OCI-LY3 (cell line): ENCODE measurements at regions not wholly inside any gene's neighbourhood (a gene's known extent, or its start where the extent isn't known, plus 50 kb on each side); places are given as distances from the start of the nearest gene placed in this dataset.

Source experiments
- H2AFZ ChIP-seq: fragments of 200-600, 300-600 bp; shearing (Covaris generic); 2 replicates; pipeline ENCODE4 v1.6.0; 2014; ENCODE audit warnings: antibody characterized with exemption, low read depth, low read length
- H3K27ac ChIP-seq: fragments of 200-600, 300-600 bp; sonication (generic); 2 replicates; pipeline ENCODE4 v1.5.1; 2014; ENCODE audit warnings: mild to moderate bottlenecking, low read length, moderate library complexity, mixed read lengths
- H3K27me3 ChIP-seq: fragments of 200-600, 300-600 bp; sonication (generic); 2 replicates; pipeline ENCODE4 v1.6.1; 2014; ENCODE audit warnings: low read depth, low read length, mixed read lengths
- H3K36me3 ChIP-seq: fragments of 200-600, 300-600 bp; sonication (generic); replicated peaks from 2 replicates; pipeline ENCODE3; 2014; ENCODE audit warnings: low read depth, low read length, mixed read lengths
- H3K4me1 ChIP-seq: fragments of 300-600, 200-600 bp; sonication (generic); 2 replicates; pipeline ENCODE4 v1.6.1; 2014; ENCODE audit warnings: low read length, mixed read lengths
- H3K4me2 ChIP-seq: fragments of 200-600, 300-600 bp; sonication (generic); 2 replicates; pipeline ENCODE4 v1.6.1; 2014; ENCODE audit warnings: low read length, mixed read lengths
- H3K4me3 ChIP-seq: fragments of 300-600, 200-600 bp; sonication (generic); 2 replicates; pipeline ENCODE4 v1.5.1; 2014; ENCODE audit warnings: antibody characterized with exemption, mild to moderate bottlenecking, low read length, moderate library complexity
- H3K79me2 ChIP-seq: fragments of 300-600, 200-600 bp; shearing (Covaris generic); 2 replicates; pipeline ENCODE4 v1.6.1; 2014; ENCODE audit warnings: mild to moderate bottlenecking, low read length, mixed read lengths
- H3K9ac ChIP-seq: fragments of 300-600, 200-600 bp; shearing (Covaris generic); 2 replicates; pipeline ENCODE4 v1.6.0; 2014; ENCODE audit warnings: mild to moderate bottlenecking, low read length, moderate library complexity
- H3K9me3 ChIP-seq: fragments of 200-600, 300-600 bp; shearing (Covaris generic); 2 replicates; pipeline ENCODE4 v1.6.1; 2014; ENCODE audit warnings: low read length, mixed read lengths; ENCODE audit not compliant: insufficient read depth
- H4K20me1 ChIP-seq: fragments of 200-600, 300-600 bp; sonication (generic); 2 replicates; pipeline ENCODE4 v1.6.1; 2016; ENCODE audit warnings: low read length, mixed read lengths; ENCODE audit not compliant: insufficient read depth
- EZH2phosphoT487 ChIP-seq: fragments of 200-600 bp; shearing (Covaris generic); IDR thresholded peaks from 2 replicates; pipeline ENCODE4 v1.6.1; 2018; ENCODE audit warnings: antibody characterized with exemption, mixed run types, low read depth
- TF ChIP-seq, protein P1 (sequence below): fragments of 200-600, 300-600 bp; sonication (generic); IDR thresholded peaks from 2 replicates; pipeline ENCODE4 v1.5.1; 2014; ENCODE audit warnings: antibody characterized with exemption, low read length, low read depth

DNA sequence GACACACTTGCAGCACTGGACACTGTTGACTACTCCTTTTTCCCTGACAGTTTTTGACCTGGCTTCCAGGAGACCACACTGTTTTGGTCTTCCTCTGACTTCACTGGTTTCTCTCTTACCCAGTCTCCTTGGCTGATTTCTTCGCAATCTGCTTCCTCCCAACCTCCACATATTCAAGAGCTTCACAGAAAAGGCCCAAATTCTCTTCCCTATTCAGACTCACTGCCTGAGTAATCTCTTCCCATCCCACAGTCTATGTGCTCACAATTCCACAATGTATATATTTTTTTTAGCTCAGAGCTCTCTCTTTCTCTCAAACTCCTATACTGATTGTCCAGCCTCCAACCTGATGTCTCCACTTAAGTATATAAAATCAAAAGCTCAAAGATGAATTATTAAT, 115.4 kb downstream of the SINHCAF start:
- H3K4me1 ChIP-seq, result no peaks in the 10 kb centered on the region
- H3K27ac ChIP-seq, result no peak overlapping the region
- H3K4me3 ChIP-seq, result no peak overlapping the region
- no peak overlapping the region for H2AFZ ChIP-seq
- no peaks in the 10 kb centered on the region; the same call in 1 of the 2 replicates for H3K27me3 ChIP-seq
- no peaks in the 10 kb centered on the region for H4K20me1 ChIP-seq
- H3K9me3 ChIP-seq, result no peaks in the 10 kb centered on the region
- H3K79me2 ChIP-seq, result no peaks in the 10 kb centered on the region
- H3K36me3 ChIP-seq, result no peaks in the 10 kb centered on the region
- TF ChIP-seq, protein P1, sequence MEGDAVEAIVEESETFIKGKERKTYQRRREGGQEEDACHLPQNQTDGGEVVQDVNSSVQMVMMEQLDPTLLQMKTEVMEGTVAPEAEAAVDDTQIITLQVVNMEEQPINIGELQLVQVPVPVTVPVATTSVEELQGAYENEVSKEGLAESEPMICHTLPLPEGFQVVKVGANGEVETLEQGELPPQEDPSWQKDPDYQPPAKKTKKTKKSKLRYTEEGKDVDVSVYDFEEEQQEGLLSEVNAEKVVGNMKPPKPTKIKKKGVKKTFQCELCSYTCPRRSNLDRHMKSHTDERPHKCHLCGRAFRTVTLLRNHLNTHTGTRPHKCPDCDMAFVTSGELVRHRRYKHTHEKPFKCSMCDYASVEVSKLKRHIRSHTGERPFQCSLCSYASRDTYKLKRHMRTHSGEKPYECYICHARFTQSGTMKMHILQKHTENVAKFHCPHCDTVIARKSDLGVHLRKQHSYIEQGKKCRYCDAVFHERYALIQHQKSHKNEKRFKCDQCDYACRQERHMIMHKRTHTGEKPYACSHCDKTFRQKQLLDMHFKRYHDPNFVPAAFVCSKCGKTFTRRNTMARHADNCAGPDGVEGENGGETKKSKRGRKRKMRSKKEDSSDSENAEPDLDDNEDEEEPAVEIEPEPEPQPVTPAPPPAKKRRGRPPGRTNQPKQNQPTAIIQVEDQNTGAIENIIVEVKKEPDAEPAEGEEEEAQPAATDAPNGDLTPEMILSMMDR, result no peak
- no peak for TF ChIP-seq EZH2phosphoT487
- no peak overlapping the region for H3K9ac ChIP-seq
- no peak overlapping the region for H3K4me2 ChIP-seq

DNA sequence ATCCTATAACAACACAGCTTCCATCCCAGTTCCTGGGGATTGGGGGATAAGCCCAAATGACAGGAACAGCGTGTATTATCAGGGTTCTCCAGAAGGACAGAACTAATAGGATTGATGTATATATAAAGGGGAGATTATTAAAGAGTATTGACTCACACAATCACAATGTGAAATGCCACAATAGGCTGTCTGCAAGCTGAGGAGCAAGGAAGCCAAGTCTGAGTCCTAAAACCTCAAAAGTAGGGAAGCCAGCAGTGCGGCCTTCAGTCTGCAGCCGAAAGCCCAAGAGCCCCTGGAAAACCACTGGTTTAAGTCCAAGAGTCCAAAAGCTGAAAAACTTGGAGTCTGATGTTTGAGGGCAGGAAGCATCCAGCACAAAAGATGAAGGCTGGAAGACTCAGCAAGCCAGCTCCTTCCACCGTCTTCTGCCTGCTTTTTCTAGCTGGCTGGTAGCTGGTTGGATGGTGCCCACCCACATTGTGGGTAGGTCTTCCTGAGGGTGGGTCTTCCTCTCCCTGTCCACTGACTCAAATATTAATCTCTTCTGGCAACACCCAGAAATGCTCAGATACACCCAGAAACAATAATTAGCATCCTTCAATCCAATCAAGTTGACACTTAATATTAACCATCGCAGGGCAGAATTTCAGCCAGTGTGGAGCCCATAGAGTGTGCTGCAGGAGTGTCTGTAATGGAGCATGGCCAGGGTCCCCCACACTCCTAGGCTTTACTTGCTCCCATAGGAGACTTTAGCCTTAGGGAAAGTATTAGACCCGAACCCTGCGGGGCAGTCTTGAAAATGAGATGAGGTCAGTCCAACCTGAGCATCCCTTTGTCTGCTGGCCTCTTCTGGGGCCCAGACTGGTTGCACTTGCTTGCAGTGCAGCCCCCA, 111.1 kb downstream of the SINHCAF start:
- no peaks in the 10 kb centered on the region for H3K79me2 ChIP-seq
- no peak overlapping the region for H3K4me2 ChIP-seq
- H3K9ac ChIP-seq, result no peak overlapping the region
- H3K4me3 ChIP-seq, result no peak overlapping the region
- H4K20me1 ChIP-seq, result no peaks in the 10 kb centered on the region
- H3K27ac ChIP-seq, result no peak overlapping the region
- H3K4me1 ChIP-seq, result no peaks in the 10 kb centered on the region
- H2AFZ ChIP-seq, result no peak overlapping the region
- H3K36me3 ChIP-seq, result no peaks in the 10 kb centered on the region
- H3K9me3 ChIP-seq, result no peaks in the 10 kb centered on the region
- TF ChIP-seq, protein P1, result no peak
- TF ChIP-seq EZH2phosphoT487, result no peak
- H3K27me3 ChIP-seq, result peaks cover 17% of the 10 kb centered on the region

DNA sequence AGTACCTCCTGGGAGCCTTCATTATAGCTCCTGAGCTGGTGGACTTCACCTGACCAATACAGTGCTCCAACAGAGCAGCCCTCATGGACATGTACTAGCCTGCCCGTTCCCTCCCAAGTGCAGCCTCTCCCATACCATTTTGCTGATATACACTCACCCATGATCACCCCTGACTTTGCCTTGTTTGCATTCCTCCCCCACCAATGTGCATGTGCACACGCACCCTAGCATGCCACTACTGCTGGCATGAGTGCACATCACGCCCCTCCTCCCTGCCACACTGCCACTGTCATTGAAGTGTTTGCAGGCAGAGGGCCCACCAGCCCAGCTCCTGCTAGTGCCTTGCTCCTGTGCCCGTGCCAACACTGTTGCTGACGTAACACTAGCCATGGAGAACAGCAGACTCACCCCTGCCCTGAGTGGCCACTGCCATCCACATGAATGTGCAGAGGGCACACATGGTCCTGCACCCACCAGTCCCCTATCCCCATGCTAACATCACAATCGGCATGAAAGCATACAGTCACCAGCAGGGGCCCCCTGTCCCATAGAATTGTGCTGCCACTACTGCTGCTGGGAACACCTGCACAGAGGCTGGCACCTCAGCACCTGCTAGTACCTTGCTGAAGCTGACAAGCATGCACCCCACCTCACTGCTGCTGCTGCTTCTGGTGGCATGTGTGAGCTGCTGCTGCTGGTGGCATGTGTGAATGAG, 110.3 kb downstream of the SINHCAF start:
- Histone ChIP-seq H3K4me1 (no peaks in the 10 kb centered on the region), H3K4me2 (no peak overlapping the region), H3K27ac (no peak overlapping the region), H3K79me2 (no peaks in the 10 kb centered on the region), H4K20me1 (no peaks in the 10 kb centered on the region), H2AFZ (no peak overlapping the region), H3K27me3 (peaks cover 17% of the 10 kb centered on the region), H3K9me3 (no peaks in the 10 kb centered on the region), H3K36me3 (no peaks in the 10 kb centered on the region), H3K9ac (no peak overlapping the region), H3K4me3 (no peak overlapping the region)
- no peak for TF ChIP-seq EZH2phosphoT487
- TF ChIP-seq, protein P1, result no peak

DNA sequence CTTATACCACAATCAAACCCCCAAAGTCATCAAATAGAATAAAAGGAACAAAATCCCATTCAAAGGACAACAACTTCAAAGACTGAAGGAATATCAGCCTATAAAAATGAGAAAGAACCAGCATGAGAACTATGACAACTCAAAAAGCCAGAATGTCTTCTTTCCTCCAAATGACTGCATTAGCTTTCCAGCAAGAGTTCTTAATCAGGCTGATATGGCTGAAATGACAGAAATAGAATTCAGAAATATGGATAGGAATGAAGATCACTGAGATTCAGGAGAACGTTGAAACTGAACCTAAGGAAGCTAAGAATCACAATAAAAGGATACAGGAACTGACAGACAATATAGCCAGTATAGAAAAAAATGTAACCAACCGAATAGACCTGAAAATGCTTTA, 109.5 kb downstream of the SINHCAF start:
- TF ChIP-seq EZH2phosphoT487, result no peak
- TF ChIP-seq, protein P1, result no peak
- Histone ChIP-seq H4K20me1 (no peaks in the 10 kb centered on the region), H3K9me3 (no peaks in the 10 kb centered on the region), H3K79me2 (no peaks in the 10 kb centered on the region), H3K4me3 (no peak overlapping the region), H3K4me2 (no peak overlapping the region), H3K36me3 (no peaks in the 10 kb centered on the region), H3K27ac (no peak overlapping the region), H2AFZ (no peak overlapping the region), H3K9ac (no peak overlapping the region), H3K4me1 (no peaks in the 10 kb centered on the region), H3K27me3 (peaks cover 17% of the 10 kb centered on the region)
